ENCODE measurements at regions not wholly inside any gene's neighbourhood (a gene's known extent, or its start where the extent isn't known, plus 50 kb on each side); places are given as distances from the start of the nearest gene placed in this dataset.

GRCh38 chr15:101590785-101591184 is 61.4 kb downstream of the TM2D3 start:
- Histone ChIP-seq H3K36me3 (no peaks in the 10 kb centered on the region), H3K4me1 (ENCODE audit: control insufficient read depth in 1 of 2, insufficient read depth in 1 of 2, low read depth in 1 of 2, low read length in 1 of 2) (no peaks in the 10 kb centered on the region), H3K27ac (no peak overlapping the region), H3K27me3 (peaks cover 32% of the 10 kb centered on the region), H3K4me3 (ENCODE audit: low read depth in 1 of 2, low read length in 1 of 2) (no peak overlapping the region), H3K9me3 (no peaks in the 10 kb centered on the region)
- TF ChIP-seq CTCF (IDR thresholded peaks at IDR 0.05) = no peak

GRCh38 chr15:101583284-101583683 is 68.9 kb downstream of the TM2D3 start:
- Histone ChIP-seq H3K4me1 (ENCODE audit: control insufficient read depth in 1 of 2, insufficient read depth in 1 of 2, low read depth in 1 of 2, low read length in 1 of 2) (no peaks in the 10 kb centered on the region), H3K27ac (no peak overlapping the region), H3K4me3 (ENCODE audit: low read depth in 1 of 2, low read length in 1 of 2) (no peak overlapping the region), H3K36me3 (no peaks in the 10 kb centered on the region), H3K27me3 (peaks cover 75% of the 10 kb centered on the region), H3K9me3 (no peaks in the 10 kb centered on the region)
- no peak for TF ChIP-seq CTCF (IDR thresholded peaks at IDR 0.05)

- H3K4me1 ChIP-seq (ENCODE audit: control insufficient read depth in 1 of 2, insufficient read depth in 1 of 2, low read depth in 1 of 2, low read length in 1 of 2) = no peaks in the 10 kb centered on the region
- H3K36me3 ChIP-seq = no peaks in the 10 kb centered on the region
- no peak overlapping the region for H3K27ac ChIP-seq
- no peak overlapping the region for H3K4me3 ChIP-seq (ENCODE audit: low read depth in 1 of 2, low read length in 1 of 2)
- no peak for TF ChIP-seq CTCF (IDR thresholded peaks at IDR 0.05)
- H3K27me3 ChIP-seq = peaks cover 66% of the 10 kb centered on the region
- no peaks in the 10 kb centered on the region for H3K9me3 ChIP-seq
Observed at GRCh38 chr15:101580431-101580830, 71.8 kb downstream of the TM2D3 start.

- TF ChIP-seq CTCF (IDR thresholded peaks at IDR 0.05) = no peak
- H3K4me3 ChIP-seq (ENCODE audit: low read depth in 1 of 2, low read length in 1 of 2) = no peak overlapping the region
- H3K27ac ChIP-seq = no peak overlapping the region
- peaks cover 65% of the 10 kb centered on the region for H3K27me3 ChIP-seq
- no peaks in the 10 kb centered on the region for H3K36me3 ChIP-seq
- H3K4me1 ChIP-seq (ENCODE audit: control insufficient read depth in 1 of 2, insufficient read depth in 1 of 2, low read depth in 1 of 2, low read length in 1 of 2) = no peaks in the 10 kb centered on the region
- H3K9me3 ChIP-seq = no peaks in the 10 kb centered on the region
Observed at GRCh38 chr15:101579631-101580163, 72.5 kb downstream of the TM2D3 start.

GRCh38 chr15:101578443-101578894 is 73.7 kb downstream of the TM2D3 start:
- TF ChIP-seq CTCF (IDR thresholded peaks at IDR 0.05) = no peak
- H3K9me3 ChIP-seq = no peaks in the 10 kb centered on the region
- H3K4me1 ChIP-seq (ENCODE audit: control insufficient read depth in 1 of 2, insufficient read depth in 1 of 2, low read depth in 1 of 2, low read length in 1 of 2) = no peaks in the 10 kb centered on the region
- H3K36me3 ChIP-seq = no peaks in the 10 kb centered on the region
- no peak overlapping the region for H3K27ac ChIP-seq
- peaks cover 75% of the 10 kb centered on the region for H3K27me3 ChIP-seq
- H3K4me3 ChIP-seq (ENCODE audit: low read depth in 1 of 2, low read length in 1 of 2) = no peak overlapping the region

- H3K4me1 ChIP-seq (ENCODE audit: control insufficient read depth in 1 of 2, insufficient read depth in 1 of 2, low read depth in 1 of 2, low read length in 1 of 2) = no peaks in the 10 kb centered on the region
- H3K27me3 ChIP-seq = peaks cover 40% of the 10 kb centered on the region
- no peak for TF ChIP-seq CTCF (IDR thresholded peaks at IDR 0.05)
- no peak overlapping the region for H3K4me3 ChIP-seq (ENCODE audit: low read depth in 1 of 2, low read length in 1 of 2)
- no peak overlapping the region for H3K27ac ChIP-seq
- no peaks in the 10 kb centered on the region for H3K36me3 ChIP-seq
- H3K9me3 ChIP-seq = no peaks in the 10 kb centered on the region
Observed at GRCh38 chr15:101573951-101574350, 78.2 kb downstream of the TM2D3 start.

Data from neutrophil (primary cell).